Sigmoid colon (tissue), 4 donors: ENCODE measurements at regions not wholly inside any gene's neighbourhood (a gene's known extent, or its start where the extent isn't known, plus 50 kb on each side); places are given as distances from the start of the nearest gene placed in this dataset.

ENCODE experiments used
- EP300 ChIP-seq, 4 donors: sonication (generic); formaldehyde crosslinking; IDR thresholded peaks; one replicate each; pipeline ENCODE4 v1.6.1; 2017; ENCODE audit warnings: antibody characterized with exemption in 4 of 4
- POLR2A ChIP-seq, 2 donors: fragments of 450-650 bp; IDR thresholded peaks; one replicate each; pipeline ENCODE4 v1.6.1; 2016; ENCODE audit warnings: antibody characterized with exemption in 2 of 2, mild to moderate bottlenecking in 2 of 2, moderate library complexity in 2 of 2
- POLR2AphosphoS5 ChIP-seq, 4 donors: sonication (generic); formaldehyde crosslinking; IDR thresholded peaks; one replicate each; pipeline ENCODE4 v1.6.1; 2017; ENCODE audit warnings: antibody characterized with exemption in 4 of 4
- TF ChIP-seq, protein P1 (sequence below), 4 experiments: fragments of 450-650 bp in 3 of 4; fragments of 200-600 bp in 1 of 4; IDR thresholded peaks; one replicate each; pipeline ENCODE4 v1.5.1; 2016 to 2019; ENCODE audit warnings: antibody characterized with exemption in 4 of 4, mild to moderate bottlenecking in 3 of 4, moderate library complexity in 2 of 4

DNA sequence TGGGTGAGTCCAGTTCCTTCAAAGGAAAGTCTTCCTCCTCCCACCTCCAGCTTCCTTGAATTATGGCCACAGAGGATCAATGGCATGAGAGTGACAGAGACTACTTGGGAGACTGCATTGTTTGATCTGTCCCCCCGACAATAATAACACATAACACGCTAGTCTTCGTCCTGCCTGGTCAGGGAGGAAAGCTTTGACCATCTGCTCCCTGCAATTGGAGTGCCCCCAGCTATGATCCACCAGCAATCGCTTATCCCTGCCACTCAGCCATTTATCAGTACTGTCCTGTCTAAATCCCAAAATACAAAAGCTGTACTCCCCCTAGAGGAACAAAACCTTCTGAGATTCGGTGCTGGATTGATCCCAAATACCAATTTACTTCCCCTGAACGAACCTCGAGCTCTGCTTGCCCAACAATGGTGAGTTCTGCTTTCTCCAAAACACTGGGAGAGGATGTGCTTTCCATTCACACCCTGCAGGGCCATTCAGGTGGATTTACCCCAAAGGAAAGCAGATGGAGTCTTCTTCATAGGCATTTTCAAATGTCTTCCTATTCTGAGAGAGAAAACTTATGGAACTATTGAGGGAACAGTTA is 466.7 kb downstream of the TSHZ3 start:
- no peak for TF ChIP-seq POLR2AphosphoS5 (IDR thresholded peaks at IDR 0.05)
- TF ChIP-seq, protein P1, sequence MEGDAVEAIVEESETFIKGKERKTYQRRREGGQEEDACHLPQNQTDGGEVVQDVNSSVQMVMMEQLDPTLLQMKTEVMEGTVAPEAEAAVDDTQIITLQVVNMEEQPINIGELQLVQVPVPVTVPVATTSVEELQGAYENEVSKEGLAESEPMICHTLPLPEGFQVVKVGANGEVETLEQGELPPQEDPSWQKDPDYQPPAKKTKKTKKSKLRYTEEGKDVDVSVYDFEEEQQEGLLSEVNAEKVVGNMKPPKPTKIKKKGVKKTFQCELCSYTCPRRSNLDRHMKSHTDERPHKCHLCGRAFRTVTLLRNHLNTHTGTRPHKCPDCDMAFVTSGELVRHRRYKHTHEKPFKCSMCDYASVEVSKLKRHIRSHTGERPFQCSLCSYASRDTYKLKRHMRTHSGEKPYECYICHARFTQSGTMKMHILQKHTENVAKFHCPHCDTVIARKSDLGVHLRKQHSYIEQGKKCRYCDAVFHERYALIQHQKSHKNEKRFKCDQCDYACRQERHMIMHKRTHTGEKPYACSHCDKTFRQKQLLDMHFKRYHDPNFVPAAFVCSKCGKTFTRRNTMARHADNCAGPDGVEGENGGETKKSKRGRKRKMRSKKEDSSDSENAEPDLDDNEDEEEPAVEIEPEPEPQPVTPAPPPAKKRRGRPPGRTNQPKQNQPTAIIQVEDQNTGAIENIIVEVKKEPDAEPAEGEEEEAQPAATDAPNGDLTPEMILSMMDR (IDR thresholded peaks at IDR 0.05) = no peak
- no peak for TF ChIP-seq POLR2A (IDR thresholded peaks at IDR 0.05)
- no peak for TF ChIP-seq EP300 (IDR thresholded peaks at IDR 0.05)
